Testis (tissue), 2 donors: ENCODE measurements at regions not wholly inside any gene's neighbourhood (a gene's known extent, or its start where the extent isn't known, plus 50 kb on each side); places are given as distances from the start of the nearest gene placed in this dataset.

ENCODE experiments used
- POLR2A ChIP-seq: fragments of 450-650 bp; IDR thresholded peaks from one replicate; pipeline ENCODE4 v1.6.1; 2017; ENCODE audit warnings: antibody characterized with exemption, mild to moderate bottlenecking, moderate library complexity
- TF ChIP-seq, protein P1 (sequence below), 3 experiments: fragments of 450-650 bp in 2 of 3; fragments of 200-600 bp in 1 of 3; sonication (generic) in 1 of 3; IDR thresholded peaks; one replicate each; pipeline ENCODE4 v1.5.1; 2016 to 2019; ENCODE audit warnings: antibody characterized with exemption in 3 of 3, mild to moderate bottlenecking in 2 of 3, moderate library complexity in 1 of 3

DNA sequence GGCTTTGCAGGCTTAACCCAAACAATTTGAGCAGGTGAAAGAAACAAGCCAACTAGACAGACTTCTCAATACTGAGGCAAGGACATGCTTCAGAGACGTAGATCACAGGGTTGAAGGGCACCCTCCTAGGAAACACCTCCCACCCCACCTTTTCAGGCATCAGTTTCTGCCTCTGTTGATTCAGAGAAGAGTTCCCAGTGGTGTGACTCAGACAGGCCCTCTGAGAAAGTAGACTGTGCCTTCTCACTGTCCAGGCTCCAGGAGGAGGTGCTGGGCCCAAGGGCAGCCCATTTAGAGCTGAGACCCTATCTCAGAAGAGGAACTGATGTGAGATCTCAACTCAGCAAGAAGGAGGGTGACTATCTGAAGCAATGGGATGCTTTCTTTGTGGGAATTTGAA lies 108.1 kb downstream of the FAM50B start:
- TF ChIP-seq, protein P1, sequence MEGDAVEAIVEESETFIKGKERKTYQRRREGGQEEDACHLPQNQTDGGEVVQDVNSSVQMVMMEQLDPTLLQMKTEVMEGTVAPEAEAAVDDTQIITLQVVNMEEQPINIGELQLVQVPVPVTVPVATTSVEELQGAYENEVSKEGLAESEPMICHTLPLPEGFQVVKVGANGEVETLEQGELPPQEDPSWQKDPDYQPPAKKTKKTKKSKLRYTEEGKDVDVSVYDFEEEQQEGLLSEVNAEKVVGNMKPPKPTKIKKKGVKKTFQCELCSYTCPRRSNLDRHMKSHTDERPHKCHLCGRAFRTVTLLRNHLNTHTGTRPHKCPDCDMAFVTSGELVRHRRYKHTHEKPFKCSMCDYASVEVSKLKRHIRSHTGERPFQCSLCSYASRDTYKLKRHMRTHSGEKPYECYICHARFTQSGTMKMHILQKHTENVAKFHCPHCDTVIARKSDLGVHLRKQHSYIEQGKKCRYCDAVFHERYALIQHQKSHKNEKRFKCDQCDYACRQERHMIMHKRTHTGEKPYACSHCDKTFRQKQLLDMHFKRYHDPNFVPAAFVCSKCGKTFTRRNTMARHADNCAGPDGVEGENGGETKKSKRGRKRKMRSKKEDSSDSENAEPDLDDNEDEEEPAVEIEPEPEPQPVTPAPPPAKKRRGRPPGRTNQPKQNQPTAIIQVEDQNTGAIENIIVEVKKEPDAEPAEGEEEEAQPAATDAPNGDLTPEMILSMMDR (IDR thresholded peaks at IDR 0.05) = no peak
- TF ChIP-seq POLR2A = no peak
